GM18867 (cell line): ENCODE measurements at regions not wholly inside any gene's neighbourhood (a gene's known extent, or its start where the extent isn't known, plus 50 kb on each side); places are given as distances from the start of the nearest gene placed in this dataset.

Source experiments
- ATAC-seq: cut with Tn5 transposase; IDR thresholded peaks from one replicate; pipeline ENCODE4 v1.9.1; 2021; ENCODE audit warnings: mild to moderate bottlenecking, moderate library complexity; ENCODE audit not compliant: unreplicated experiment

- no peak for ATAC-seq
These were observed 113.6 kb downstream of the GALC start for GRCh38 chr14:87879389-87879788.

- no peak for ATAC-seq
These were observed 114.0 kb downstream of the GALC start for GRCh38 chr14:87878959-87879358.

GRCh38 chr14:87877877-87878276 is 115.1 kb downstream of the GALC start:
- no peak for ATAC-seq

GRCh38 chr14:87874676-87875075 is 118.3 kb downstream of the GALC start:
- no peak for ATAC-seq

GRCh38 chr14:87873741-87874140 is 119.2 kb downstream of the GALC start:
- no peak for ATAC-seq

- peak; percentile 75 for ATAC-seq
These were observed 123.1 kb downstream of the GALC start for GRCh38 chr14:87869619-87870583.

- no peak for ATAC-seq
These were observed 124.1 kb downstream of the GALC start for GRCh38 chr14:87868920-87869319.

- no peak for ATAC-seq
These were observed 126.9 kb downstream of the GALC start for GRCh38 chr14:87866116-87866515.

GRCh38 chr14:87864356-87865270 is 128.4 kb downstream of the GALC start:
- ATAC-seq, result no peak

- ATAC-seq, result no peak
These were observed 129.9 kb downstream of the GALC start for GRCh38 chr14:87863047-87863446.

GRCh38 chr14:87852107-87852506 is 140.9 kb downstream of the GALC start:
- ATAC-seq, result no peak

GRCh38 chr14:87851190-87851589 is 141.8 kb downstream of the GALC start:
- no peak for ATAC-seq

- no peak for ATAC-seq
These were observed 145.7 kb downstream of the GALC start for GRCh38 chr14:87847216-87847755.

GRCh38 chr14:87840906-87841305 is 152.1 kb downstream of the GALC start:
- no peak for ATAC-seq

GRCh38 chr14:87838931-87839330 is 154.1 kb downstream of the GALC start:
- ATAC-seq, result no peak

- no peak for ATAC-seq
These were observed 155.7 kb downstream of the GALC start for GRCh38 chr14:87837296-87837695.

GRCh38 chr14:87834594-87834993 is 158.4 kb downstream of the GALC start:
- ATAC-seq, result no peak

GRCh38 chr14:87833026-87833425 is 160.0 kb downstream of the GALC start:
- no peak for ATAC-seq

- no peak for ATAC-seq
These were observed 162.4 kb downstream of the GALC start for GRCh38 chr14:87830443-87831096.

- no peak for ATAC-seq
These were observed 163.4 kb downstream of the GALC start for GRCh38 chr14:87829543-87829942.

GRCh38 chr14:87824266-87824665 is 168.7 kb downstream of the GALC start:
- ATAC-seq, result no peak
